Smooth muscle cell (in vitro differentiated cells): ENCODE measurements at regions not wholly inside any gene's neighbourhood (a gene's known extent, or its start where the extent isn't known, plus 50 kb on each side); places are given as distances from the start of the nearest gene placed in this dataset.

Source experiments
- DNase-seq: peaks from one replicate; lab custom pipeline; 2025; ENCODE audit not compliant: unreplicated experiment; lab: John Stamatoyannopoulos, UW
- H2AFZ ChIP-seq: fragments of 200-600 bp; sonication (generic); 2 replicates; pipeline ENCODE4 v1.6.0; 2016; ENCODE audit warnings: antibody characterized with exemption, low read depth, mild to moderate bottlenecking
- H3F3A ChIP-seq: fragments of 200-600 bp; sonication (generic); 2 replicates; pipeline ENCODE4 v1.6.0; 2017; ENCODE audit warnings: antibody characterized with exemption, low read depth
- H3K27ac ChIP-seq: fragments of 200-600 bp; sonication (generic); 2 replicates; pipeline ENCODE4 v1.5.1; 2016; ENCODE audit warnings: low read depth, mild to moderate bottlenecking
- H3K27me3 ChIP-seq: fragments of 200-600 bp; sonication (generic); 2 replicates; pipeline ENCODE4 v1.6.1; 2016; ENCODE audit warnings: low read depth, mild to moderate bottlenecking
- H3K36me3 ChIP-seq: fragments of 200-600 bp; sonication (generic); 2 replicates; pipeline ENCODE4 v1.5.1; 2016; ENCODE audit warnings: low read depth
- H3K4me1 ChIP-seq: fragments of 200-600 bp; sonication (generic); 2 replicates; pipeline ENCODE4 v1.5.1; 2016; ENCODE audit warnings: low read depth
- H3K4me2 ChIP-seq: fragments of 200-600 bp; sonication (generic); 2 replicates; pipeline ENCODE4 v1.6.0; 2016; ENCODE audit warnings: mild to moderate bottlenecking
- H3K4me3 ChIP-seq: fragments of 200-600 bp; sonication (generic); 2 replicates; pipeline ENCODE4 v1.5.1; 2016; ENCODE audit warnings: mild to moderate bottlenecking
- H3K79me2 ChIP-seq: fragments of 200-600 bp; sonication (generic); 2 replicates; pipeline ENCODE4 v1.6.0; 2016; ENCODE audit warnings: low read depth, mild to moderate bottlenecking
- H3K9ac ChIP-seq: fragments of 200-600 bp; sonication (generic); 2 replicates; pipeline ENCODE4 v1.6.0; 2016; ENCODE audit warnings: low read depth
- H3K9me3 ChIP-seq: fragments of 200-600 bp; sonication (generic); replicated peaks from 2 replicates; pipeline ENCODE4 v1.5.1; 2016; ENCODE audit warnings: low read depth
- H4K20me1 ChIP-seq: fragments of 200-600 bp; sonication (generic); 2 replicates; pipeline ENCODE4 v1.6.0; 2016; ENCODE audit warnings: low read depth
- CTCF ChIP-seq: fragments of 200-600 bp; sonication (generic); IDR thresholded peaks from 2 replicates; pipeline ENCODE4 v1.5.1; 2017; ENCODE audit warnings: borderline replicate concordance, mild to moderate bottlenecking, antibody characterized with exemption; ENCODE audit not compliant: insufficient read depth, poor library complexity, severe bottlenecking
- WGBS: methylation state at CpG from one replicate; pipeline ENCODE4 v1.1.7; 2016; ENCODE audit warnings: low lambda C conversion rate; 5-methylcytosine and 5-hydroxymethylcytosine counted together

DNA sequence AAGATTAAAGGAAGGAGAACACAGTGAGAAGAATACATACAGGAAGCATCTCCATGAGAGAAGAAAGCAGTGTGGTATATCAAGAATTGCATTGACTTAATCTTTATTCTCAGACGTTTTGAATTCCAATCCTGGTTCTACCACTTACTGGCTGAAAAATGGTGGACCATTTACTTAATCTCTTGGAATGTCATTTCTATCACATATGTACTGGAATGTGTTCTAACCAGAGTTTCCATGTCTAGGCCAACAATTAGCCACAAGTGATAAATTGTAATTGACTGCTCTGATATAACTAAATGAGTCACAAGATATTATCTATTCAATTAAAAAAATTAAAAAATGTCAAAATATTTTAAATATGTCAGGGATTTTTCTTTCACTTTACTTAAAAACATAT, 626.1 kb downstream of the PTPRC start:
- Histone ChIP-seq H3K4me2 (no peak overlapping the region), H3K9me3 (no peaks in the 10 kb centered on the region), H3F3A (no peaks in the 10 kb centered on the region), H3K27me3 (no peaks in the 10 kb centered on the region), H3K9ac (no peak overlapping the region), H3K79me2 (no peaks in the 10 kb centered on the region), H3K4me3 (no peak overlapping the region), H3K27ac (no peak overlapping the region), H3K4me1 (peaks cover 4% of the 10 kb centered on the region), H2AFZ (peak overlapping the region; percentile 47), H4K20me1 (no peaks in the 10 kb centered on the region), H3K36me3 (no peaks in the 10 kb centered on the region)
- 38% methylated on average over 1 of the region's 1 CpG for WGBS
- TF ChIP-seq CTCF, result no peak
- no peak for DNase-seq

DNA sequence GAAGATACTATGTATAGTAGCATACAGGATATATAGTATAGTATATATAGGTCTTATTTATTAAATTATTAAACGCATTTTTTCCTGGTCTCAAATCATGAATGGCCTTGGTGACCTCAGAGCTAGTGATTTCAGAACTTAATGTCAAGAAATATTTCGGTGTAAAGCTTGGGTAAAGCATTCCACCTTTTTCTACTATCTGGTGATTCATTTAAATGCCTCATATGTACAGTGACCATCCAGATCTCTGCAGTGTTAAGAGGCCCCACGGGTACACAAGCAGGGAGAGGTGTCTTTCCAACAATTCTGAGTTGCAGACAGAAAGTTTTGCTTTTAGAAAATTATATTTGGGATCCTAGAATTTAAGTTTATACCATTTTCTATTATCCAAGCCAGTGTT, 626.5 kb downstream of the PTPRC start:
- TF ChIP-seq CTCF, result no peak
- Histone ChIP-seq H3K36me3 (no peaks in the 10 kb centered on the region), H4K20me1 (no peaks in the 10 kb centered on the region), H3K4me2 (peak overlapping the region; percentile 25), H3K9ac (no peak overlapping the region), H3F3A (no peaks in the 10 kb centered on the region), H3K79me2 (no peaks in the 10 kb centered on the region), H3K4me1 (peaks cover 4% of the 10 kb centered on the region), H3K27me3 (no peaks in the 10 kb centered on the region), H3K27ac (no peak overlapping the region), H3K9me3 (no peaks in the 10 kb centered on the region), H3K4me3 (no peak overlapping the region), H2AFZ (peak overlapping the region; percentile 61)
- 61% methylated on average over 3 of the region's 3 CpGs for WGBS
- DNase-seq, result no peak

DNA sequence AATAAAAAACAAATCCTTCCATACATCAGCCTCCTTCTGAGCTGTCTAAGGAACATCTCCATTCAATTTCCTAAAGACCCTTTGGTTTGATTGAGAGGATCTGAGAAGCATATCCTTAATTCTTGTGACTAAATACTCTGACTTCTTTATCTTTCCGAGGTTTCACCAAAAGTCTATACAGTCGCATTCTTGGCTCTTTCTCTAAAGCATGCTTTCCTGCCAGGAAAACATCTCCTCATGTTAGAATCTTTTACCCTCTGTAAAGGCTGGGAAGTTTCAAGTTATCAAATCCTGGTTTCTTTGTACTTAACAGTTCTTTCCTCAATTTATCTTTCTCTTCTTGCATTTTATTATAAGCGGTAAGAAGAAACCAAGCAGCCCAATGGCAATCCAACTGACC, 630.4 kb downstream of the PTPRC start:
- H3F3A ChIP-seq, result peaks cover 15% of the 10 kb centered on the region
- H3K4me3 ChIP-seq, result no peak overlapping the region
- H3K27ac ChIP-seq, result no peak overlapping the region
- no peaks in the 10 kb centered on the region for H3K9me3 ChIP-seq
- no peaks in the 10 kb centered on the region for H3K79me2 ChIP-seq
- H2AFZ ChIP-seq, result peak overlapping the region; percentile 64
- H3K27me3 ChIP-seq, result no peaks in the 10 kb centered on the region
- TF ChIP-seq CTCF, result no peak
- H3K4me2 ChIP-seq, result no peak overlapping the region
- H3K4me1 ChIP-seq, result peaks cover 16% of the 10 kb centered on the region
- H4K20me1 ChIP-seq, result no peaks in the 10 kb centered on the region
- no peak for DNase-seq
- no peak overlapping the region for H3K9ac ChIP-seq
- WGBS, result 60% methylated on average over 3 of the region's 3 CpGs
- H3K36me3 ChIP-seq, result no peaks in the 10 kb centered on the region

GRCh38 chr1:199272139-199272544, 633.3 kb downstream of the PTPRC start:
- Histone ChIP-seq H3K36me3 (no peaks in the 10 kb centered on the region), H3K79me2 (no peaks in the 10 kb centered on the region), H2AFZ (peak overlapping the region; percentile 11), H3F3A (peaks cover 16% of the 10 kb centered on the region), H3K4me3 (no peak overlapping the region), H3K9me3 (no peaks in the 10 kb centered on the region), H3K9ac (peak overlapping the region; percentile 44), H3K4me2 (peak overlapping the region; percentile 69), H3K27ac (peak overlapping the region; percentile 92), H3K27me3 (no peaks in the 10 kb centered on the region), H3K4me1 (peaks cover 12% of the 10 kb centered on the region), H4K20me1 (no peaks in the 10 kb centered on the region)
- TF ChIP-seq CTCF, result no peak
- DNase-seq, result no peak
- WGBS, result 65% methylated on average over 3 of the region's 3 CpGs
